ENCODE measurements at regions not wholly inside any gene's neighbourhood (a gene's known extent, or its start where the extent isn't known, plus 50 kb on each side); places are given as distances from the start of the nearest gene placed in this dataset.

DNA sequence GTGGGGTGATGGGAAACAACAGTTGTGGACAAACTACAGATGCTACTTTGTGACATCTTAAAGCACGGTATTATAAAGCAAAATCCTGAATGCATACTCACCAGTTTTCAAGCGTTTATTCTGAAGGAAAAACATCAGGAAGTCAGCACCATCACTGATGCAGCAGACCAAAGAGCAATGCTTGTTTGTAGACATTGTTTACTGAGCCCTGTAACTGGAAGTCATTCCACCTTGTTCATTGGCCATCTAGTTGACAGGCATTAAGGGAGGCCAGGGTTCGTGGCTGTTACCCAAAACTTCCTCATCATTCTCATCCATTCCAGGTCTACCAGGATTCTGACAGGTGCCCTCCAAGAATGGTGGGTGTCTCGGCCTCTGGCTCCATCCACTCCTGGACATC is 55.3 kb upstream of the FAM204A start:
- Histone ChIP-seq H3K9ac (ENCODE audit: low read length in 3 of 3) (no peak overlapping the region), H3K4me3 (ENCODE audit: low read length in 3 of 3) (no peak overlapping the region), H3K27me3 (ENCODE audit: control insufficient read depth, insufficient read depth, low read length) (no peaks in the 10 kb centered on the region), H3K9me3 (ENCODE audit: control insufficient read depth in 2 of 3, insufficient read depth in 1 of 3, low read length in 3 of 3) (no peaks in the 10 kb centered on the region), H3K4me1 (ENCODE audit: control insufficient read depth in 2 of 3, insufficient read depth in 2 of 3, low read depth in 1 of 3, low read length in 3 of 3) (no peaks in the 10 kb centered on the region), H3K27ac (ENCODE audit: low read depth in 2 of 2, low read length in 2 of 2) (no peak overlapping the region), H3K36me3 (ENCODE audit: control insufficient read depth in 2 of 3, insufficient read depth in 3 of 3, low read length in 3 of 3) (no peaks in the 10 kb centered on the region)
- DNase-seq = no peak
- no peak for FAIRE-seq
- no peak for TF ChIP-seq CTCF (IDR thresholded peaks at IDR 0.05; ENCODE audit: borderline replicate concordance, extremely low read depth, insufficient read depth)
- intact Hi-C loops (cut with DNase I) = no loop called here

- Histone ChIP-seq H3K9ac (ENCODE audit: low read length in 3 of 3) (no peak overlapping the region), H3K27me3 (ENCODE audit: control insufficient read depth, insufficient read depth, low read length) (no peaks in the 10 kb centered on the region), H3K4me3 (ENCODE audit: low read length in 3 of 3) (no peak overlapping the region), H3K27ac (ENCODE audit: low read depth in 2 of 2, low read length in 2 of 2) (no peak overlapping the region), H3K4me1 (ENCODE audit: control insufficient read depth in 2 of 3, insufficient read depth in 2 of 3, low read depth in 1 of 3, low read length in 3 of 3) (no peaks in the 10 kb centered on the region), H3K36me3 (ENCODE audit: control insufficient read depth in 2 of 3, insufficient read depth in 3 of 3, low read length in 3 of 3) (no peaks in the 10 kb centered on the region), H3K9me3 (ENCODE audit: control insufficient read depth in 2 of 3, insufficient read depth in 1 of 3, low read length in 3 of 3) (no peaks in the 10 kb centered on the region)
- DNase-seq (no peak), FAIRE-seq (no peak)
- TF ChIP-seq CTCF (IDR thresholded peaks at IDR 0.05; ENCODE audit: borderline replicate concordance, extremely low read depth, insufficient read depth) = no peak
- intact Hi-C loops (cut with DNase I) = no loop called here
Observed at GRCh38 chr10:118395947-118396346, 53.8 kb upstream of the FAM204A start.

GRCh38 chr10:118394301-118395200 is 52.4 kb upstream of the FAM204A start:
- Histone ChIP-seq H3K4me1 (ENCODE audit: control insufficient read depth in 2 of 3, insufficient read depth in 2 of 3, low read depth in 1 of 3, low read length in 3 of 3) (no peaks in the 10 kb centered on the region), H3K36me3 (ENCODE audit: control insufficient read depth in 2 of 3, insufficient read depth in 3 of 3, low read length in 3 of 3) (no peaks in the 10 kb centered on the region), H3K27me3 (ENCODE audit: control insufficient read depth, insufficient read depth, low read length) (no peaks in the 10 kb centered on the region), H3K9me3 (ENCODE audit: control insufficient read depth in 2 of 3, insufficient read depth in 1 of 3, low read length in 3 of 3) (no peaks in the 10 kb centered on the region), H3K9ac (ENCODE audit: low read length in 3 of 3) (no peak overlapping the region), H3K4me3 (ENCODE audit: low read length in 3 of 3) (no peak overlapping the region), H3K27ac (ENCODE audit: low read depth in 2 of 2, low read length in 2 of 2) (no peak overlapping the region)
- no peak for FAIRE-seq
- intact Hi-C loops (cut with DNase I) = no loop called here
- peak in 2 of 5 donors; percentile 25 to 68 for DNase-seq
- TF ChIP-seq CTCF (IDR thresholded peaks at IDR 0.05; ENCODE audit: borderline replicate concordance, extremely low read depth, insufficient read depth) = no peak
